Kidney (tissue), 13 donors: ENCODE measurements at regions not wholly inside any gene's neighbourhood (a gene's known extent, or its start where the extent isn't known, plus 50 kb on each side); places are given as distances from the start of the nearest gene placed in this dataset.

Source experiments
- DNase-seq, 5 donors: peaks; one replicate each; pipeline ENCODE4 v3.0.0-alpha.2; 2013 to 2020
- FAIRE-seq: peaks from 2 replicates; lab custom pipeline; 2012; peaks lifted over from hg19 to GRCh38; lab: Jason Lieb, UNC
- H3K27ac ChIP-seq, 2 donors: one replicate each; pipeline ENCODE4 v1.7.0; 2013; ENCODE audit warnings: low read depth in 2 of 2, low read length in 2 of 2, inconsistent platforms in 1 of 2
- H3K27me3 ChIP-seq: one replicate; pipeline ENCODE4 v1.7.1; 2013; ENCODE audit warnings: low read length, inconsistent platforms; ENCODE audit not compliant: control insufficient read depth, insufficient read depth
- H3K36me3 ChIP-seq, 3 donors: one replicate each; pipeline versions ENCODE4 v1.7.0 to v1.7.1; 2013; ENCODE audit warnings: low read length in 3 of 3, control low read depth in 1 of 3, inconsistent platforms in 1 of 3; ENCODE audit not compliant: insufficient read depth in 3 of 3, control insufficient read depth in 2 of 3
- H3K4me1 ChIP-seq, 3 donors: one replicate each; pipeline versions ENCODE4 v1.7.0 to v1.7.1; 2013; ENCODE audit warnings: low read length in 3 of 3, inconsistent platforms in 1 of 3, low read depth in 1 of 3; ENCODE audit not compliant: control insufficient read depth in 2 of 3, insufficient read depth in 2 of 3
- H3K4me3 ChIP-seq, 3 donors: one replicate each; pipeline versions ENCODE4 v1.7.0 to v1.8.1; 2013; ENCODE audit warnings: low read length in 3 of 3, control low read depth in 1 of 3, inconsistent platforms in 1 of 3
- H3K9ac ChIP-seq, 3 donors: one replicate each; pipeline versions ENCODE4 v1.7.0 to v1.7.1; 2013; ENCODE audit warnings: low read length in 3 of 3, control low read depth in 1 of 3, inconsistent platforms in 1 of 3
- H3K9me3 ChIP-seq, 3 donors: one replicate each; pipeline versions ENCODE4 v1.7.0 to v1.7.1; 2013; ENCODE audit warnings: low read length in 3 of 3, control low read depth in 1 of 3, inconsistent platforms in 1 of 3; ENCODE audit not compliant: control insufficient read depth in 2 of 3, insufficient read depth in 1 of 3
- intact Hi-C: fragments of 100-400 bp; cut with DNase I; formaldehyde crosslinking; loops from one replicate; pipeline ENCODE4 v1.11.1; 2022
- TF ChIP-seq, protein P1 (sequence below): IDR thresholded peaks from 3 replicates; pipeline ENCODE4 v1.5.1; 2012; ENCODE audit warnings: mild to moderate bottlenecking, moderate library complexity, borderline replicate concordance; ENCODE audit not compliant: insufficient read depth; ENCODE audit errors: extremely low read depth
- donor health status: control.
- donor health status: control.
- donor health status: control.
- donor health status: control.
- donor health status: control.
- donor health status: DM: yes; HTN: yes; CAD: no.
- donor health status: Normal renal cell carcinoma (clear cell type).

- intact Hi-C loops = no loop called here
- no peak overlapping the region for H3K27ac ChIP-seq
These were observed 1116.7 kb upstream of the SEMA6A start for GRCh38 chr5:117691081-117691870.

GRCh38 chr5:117690612-117691011, 1116.0 kb upstream of the SEMA6A start:
- intact Hi-C loops = no loop called here
- FAIRE-seq = no peak
- H3K27ac ChIP-seq = no peak overlapping the region

More at GRCh38 chr5:117691081-117691870, 1116.7 kb upstream of the SEMA6A start:
- Histone ChIP-seq H3K36me3 (no peaks in the 10 kb centered on the region), H3K27me3 (no peaks in the 10 kb centered on the region), H3K4me3 (no peak overlapping the region), H3K4me1 (no peaks in the 10 kb centered on the region), H3K9ac (no peak overlapping the region), H3K9me3 (no peaks in the 10 kb centered on the region)
- FAIRE-seq (no peak), DNase-seq (no peak)
- TF ChIP-seq, protein P1, sequence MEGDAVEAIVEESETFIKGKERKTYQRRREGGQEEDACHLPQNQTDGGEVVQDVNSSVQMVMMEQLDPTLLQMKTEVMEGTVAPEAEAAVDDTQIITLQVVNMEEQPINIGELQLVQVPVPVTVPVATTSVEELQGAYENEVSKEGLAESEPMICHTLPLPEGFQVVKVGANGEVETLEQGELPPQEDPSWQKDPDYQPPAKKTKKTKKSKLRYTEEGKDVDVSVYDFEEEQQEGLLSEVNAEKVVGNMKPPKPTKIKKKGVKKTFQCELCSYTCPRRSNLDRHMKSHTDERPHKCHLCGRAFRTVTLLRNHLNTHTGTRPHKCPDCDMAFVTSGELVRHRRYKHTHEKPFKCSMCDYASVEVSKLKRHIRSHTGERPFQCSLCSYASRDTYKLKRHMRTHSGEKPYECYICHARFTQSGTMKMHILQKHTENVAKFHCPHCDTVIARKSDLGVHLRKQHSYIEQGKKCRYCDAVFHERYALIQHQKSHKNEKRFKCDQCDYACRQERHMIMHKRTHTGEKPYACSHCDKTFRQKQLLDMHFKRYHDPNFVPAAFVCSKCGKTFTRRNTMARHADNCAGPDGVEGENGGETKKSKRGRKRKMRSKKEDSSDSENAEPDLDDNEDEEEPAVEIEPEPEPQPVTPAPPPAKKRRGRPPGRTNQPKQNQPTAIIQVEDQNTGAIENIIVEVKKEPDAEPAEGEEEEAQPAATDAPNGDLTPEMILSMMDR = no peak

DNA sequence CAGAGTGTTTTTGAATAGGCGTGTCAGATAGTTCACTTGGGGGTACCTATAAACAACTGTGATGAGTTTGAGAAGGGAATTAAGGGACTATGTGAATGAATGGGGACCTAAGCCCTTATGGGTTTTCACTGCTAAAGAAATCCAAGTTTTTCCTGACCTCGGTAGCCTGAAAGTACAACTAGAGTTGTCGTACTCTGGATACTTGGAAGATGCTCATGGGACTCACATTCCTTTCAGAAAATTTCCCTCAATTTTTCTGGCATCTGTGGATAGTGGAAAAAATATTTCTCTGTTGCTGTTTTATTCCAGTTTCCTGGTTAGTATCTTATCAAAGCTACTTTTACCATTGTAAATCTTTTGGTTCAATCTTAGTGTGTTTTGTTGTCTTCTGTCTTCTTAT, 1112.3 kb upstream of the SEMA6A start:
- no peaks in the 10 kb centered on the region for H3K27me3 ChIP-seq
- no peak for DNase-seq
- intact Hi-C loops = no loop called here
- FAIRE-seq = no peak
- no peaks in the 10 kb centered on the region for H3K36me3 ChIP-seq
- TF ChIP-seq, protein P1 = no peak
- no peaks in the 10 kb centered on the region for H3K9me3 ChIP-seq
- H3K9ac ChIP-seq = no peak overlapping the region
- no peaks in the 10 kb centered on the region for H3K4me1 ChIP-seq
- no peak overlapping the region for H3K27ac ChIP-seq
- H3K4me3 ChIP-seq = no peak overlapping the region

More at GRCh38 chr5:117690612-117691011, 1116.0 kb upstream of the SEMA6A start:
- DNase-seq = no peak
- no peaks in the 10 kb centered on the region for H3K36me3 ChIP-seq
- H3K9ac ChIP-seq = no peak overlapping the region
- no peak overlapping the region for H3K4me3 ChIP-seq
- no peaks in the 10 kb centered on the region for H3K9me3 ChIP-seq
- TF ChIP-seq, protein P1 = no peak
- no peaks in the 10 kb centered on the region for H3K4me1 ChIP-seq
- no peaks in the 10 kb centered on the region for H3K27me3 ChIP-seq
